Colonic mucosa (tissue), 4 donors: ENCODE measurements at regions not wholly inside any gene's neighbourhood (a gene's known extent, or its start where the extent isn't known, plus 50 kb on each side); places are given as distances from the start of the nearest gene placed in this dataset.

Source experiments
- DNase-seq: peaks from one replicate; pipeline ENCODE4 v3.0.0-alpha.2; 2020
- H3K27ac ChIP-seq: fragments of 200-600 bp; one replicate; pipeline ENCODE4 v1.8.0; 2021
- H3K27me3 ChIP-seq: fragments of 200-600 bp; one replicate; pipeline ENCODE4 v1.8.0; 2021
- H3K36me3 ChIP-seq: fragments of 200-600 bp; one replicate; pipeline ENCODE4 v1.8.0; 2021
- H3K4me1 ChIP-seq: fragments of 200-600 bp; one replicate; pipeline ENCODE4 v1.8.0; 2021; ENCODE audit warnings: mild to moderate bottlenecking
- H3K4me3 ChIP-seq: fragments of 200-600 bp; one replicate; pipeline ENCODE4 v1.8.0; 2021
- H3K9ac ChIP-seq, 2 donors: one replicate each; pipeline ENCODE4 v1.7.0; 2013; ENCODE audit warnings: control low read depth in 2 of 2, low read depth in 2 of 2, low read length in 2 of 2
- H3K9me3 ChIP-seq: fragments of 200-600 bp; one replicate; pipeline ENCODE4 v1.8.0; 2021
- CTCF ChIP-seq: fragments of 200-600 bp; IDR thresholded peaks from one replicate; pipeline ENCODE4 v1.8.0; 2022; ENCODE audit warnings: antibody characterized with exemption, mild to moderate bottlenecking
- intact Hi-C: fragments of 100-400 bp; cut with DNase I; formaldehyde crosslinking; loops from one replicate; pipeline ENCODE4 v1.14.1; 2022
- donor health status: healthy.
- donor health status: DM: no; HTN: no; CAD: no.
- donor health status: DM: no; HTN: no; CAD: no.

GRCh38 chr14:40398981-40399380 lies 966.7 kb upstream of the FBXO33 start:
- no peak for TF ChIP-seq CTCF
- no peaks in the 10 kb centered on the region for H3K9me3 ChIP-seq
- no peak for DNase-seq
- H3K36me3 ChIP-seq = no peaks in the 10 kb centered on the region
- no peaks in the 10 kb centered on the region for H3K4me1 ChIP-seq
- no peak overlapping the region for H3K4me3 ChIP-seq
- intact Hi-C loops = no loop called here
- H3K27ac ChIP-seq = no peak overlapping the region
- H3K9ac ChIP-seq = no peak overlapping the region
- no peaks in the 10 kb centered on the region for H3K27me3 ChIP-seq

GRCh38 chr14:40394634-40395340 lies 962.6 kb upstream of the FBXO33 start:
- TF ChIP-seq CTCF = no peak
- intact Hi-C loops = no loop called here

GRCh38 chr14:40393143-40393542 lies 960.9 kb upstream of the FBXO33 start:
- Histone ChIP-seq H3K9me3 (no peaks in the 10 kb centered on the region), H3K27me3 (no peaks in the 10 kb centered on the region), H3K36me3 (no peaks in the 10 kb centered on the region), H3K27ac (no peak overlapping the region), H3K4me3 (no peak overlapping the region), H3K4me1 (no peaks in the 10 kb centered on the region), H3K9ac (no peak overlapping the region)
- DNase-seq = no peak
- TF ChIP-seq CTCF = no peak
- intact Hi-C loops = no loop called here

More at GRCh38 chr14:40394634-40395340, 962.6 kb upstream of the FBXO33 start:
- no peak overlapping the region for H3K27ac ChIP-seq
- H3K9me3 ChIP-seq = no peaks in the 10 kb centered on the region
- H3K27me3 ChIP-seq = no peaks in the 10 kb centered on the region
- no peak for DNase-seq
- H3K4me1 ChIP-seq = no peaks in the 10 kb centered on the region
- no peak overlapping the region for H3K4me3 ChIP-seq
- no peaks in the 10 kb centered on the region for H3K36me3 ChIP-seq
- no peak overlapping the region for H3K9ac ChIP-seq

- no peaks in the 10 kb centered on the region for H3K9me3 ChIP-seq
- intact Hi-C loops = no loop called here
- H3K27me3 ChIP-seq = no peaks in the 10 kb centered on the region
- H3K27ac ChIP-seq = no peak overlapping the region
- no peak overlapping the region for H3K9ac ChIP-seq
- no peaks in the 10 kb centered on the region for H3K36me3 ChIP-seq
- no peak for TF ChIP-seq CTCF
- H3K4me1 ChIP-seq = no peaks in the 10 kb centered on the region
- DNase-seq = no peak
- H3K4me3 ChIP-seq = no peak overlapping the region
These were observed 954.2 kb upstream of the FBXO33 start for GRCh38 chr14:40386433-40386832.

GRCh38 chr14:40374221-40374620 lies 942.0 kb upstream of the FBXO33 start:
- Histone ChIP-seq H3K9me3 (no peaks in the 10 kb centered on the region), H3K27ac (no peak overlapping the region), H3K36me3 (no peaks in the 10 kb centered on the region), H3K4me3 (no peak overlapping the region), H3K9ac (no peak overlapping the region), H3K4me1 (no peaks in the 10 kb centered on the region), H3K27me3 (no peaks in the 10 kb centered on the region)
- intact Hi-C loops = no loop called here
- no peak for DNase-seq
- no peak for TF ChIP-seq CTCF
